Ovary (tissue), 7 donors: ENCODE measurements at regions not wholly inside any gene's neighbourhood (a gene's known extent, or its start where the extent isn't known, plus 50 kb on each side); places are given as distances from the start of the nearest gene placed in this dataset.

ENCODE experiments used
- DNase-seq, 5 donors: peaks; one replicate each; pipeline ENCODE4 v3.0.0-alpha.2; 2019 to 2020
- H3K27ac ChIP-seq, 2 donors: fragments of 200-600 bp; one replicate each; pipeline versions ENCODE4 v1.5.1 to v1.8.0; 2019 to 2022
- H3K27me3 ChIP-seq: fragments of 200-600 bp; one replicate; pipeline ENCODE4 v1.8.0; 2022
- H3K36me3 ChIP-seq: fragments of 200-600 bp; sonication (generic); one replicate; pipeline ENCODE4 v1.5.1; 2019
- H3K4me1 ChIP-seq: one replicate; pipeline ENCODE4 v1.8.1; 2013; ENCODE audit warnings: mild to moderate bottlenecking, moderate library complexity; ENCODE audit not compliant: insufficient read depth
- H3K4me3 ChIP-seq: fragments of 200-600 bp; sonication (generic); one replicate; pipeline ENCODE4 v1.5.1; 2017
- H3K9me3 ChIP-seq, 2 donors: fragments of 200-600 bp in 1 of 2; sonication (generic) in 1 of 2; one replicate each; pipeline versions ENCODE4 v1.5.1 to v1.8.1; 2013 to 2019; ENCODE audit warnings: mild to moderate bottlenecking in 1 of 2, moderate library complexity in 1 of 2
- CTCF ChIP-seq, 3 donors: fragments of 450-650 bp in 2 of 3; fragments of 200-600 bp in 1 of 3; IDR thresholded peaks; one replicate each; pipeline versions ENCODE4 v1.5.1 to v1.8.0; 2016 to 2022; ENCODE audit warnings: antibody characterized with exemption in 3 of 3, mild to moderate bottlenecking in 1 of 3
- EP300 ChIP-seq: sonication (generic); formaldehyde crosslinking; IDR thresholded peaks from one replicate; pipeline ENCODE4 v1.6.1; 2017; ENCODE audit warnings: antibody characterized with exemption
- POLR2A ChIP-seq: fragments of 450-650 bp; IDR thresholded peaks from one replicate; pipeline ENCODE4 v1.6.1; 2017; ENCODE audit warnings: antibody characterized with exemption, mild to moderate bottlenecking, moderate library complexity
- WGBS, 3 donors: extraction: QIAGEN DNeasy Blood & Tissue Kit in 1 of 3; methylation state at CpG; one replicate each; pipeline versions ENCODE4 v1.1.5 to v1.1.7; 2013 to 2017; 5-methylcytosine and 5-hydroxymethylcytosine counted together
- intact Hi-C, 4 donors: fragments of 100-400 bp; cut with DNase I; formaldehyde crosslinking; loops; one replicate each; pipeline versions ENCODE4 v1.11.0 to v1.15.1; 2022 to 2023
- donor health status: DM: no; HTN: no; CAD: no; lungs with moderate emphysema.
- donor health status: DM: no; HTN: no; CAD: no.
- donor health status: Bipolar disorder and iron deficiency.
- donor health status: DM: no; HTN: no; CAD: no.
- donor health status: DM: yes; HTN: yes; CAD: no.

- intact Hi-C loops: no loop called here
- no peak overlapping the region for H3K4me3 ChIP-seq
- H3K9me3 ChIP-seq: peaks cover 0 to 3% of the 10 kb centered on the region in 2 donors
- H3K4me1 ChIP-seq: no peaks in the 10 kb centered on the region
- WGBS, 3 donors: 36 to 88% (median 70%) methylated on average over 1 of the region's 1 CpG
- H3K36me3 ChIP-seq: no peaks in the 10 kb centered on the region
- no peaks in the 10 kb centered on the region for H3K27me3 ChIP-seq
- no peak overlapping the region for H3K27ac ChIP-seq
- no peak for DNase-seq
- no peak for TF ChIP-seq POLR2A
- no peak for TF ChIP-seq CTCF (IDR thresholded peaks at IDR 0.05)
- TF ChIP-seq EP300: no peak
Measured at GRCh38 chr7:142670511-142670910, 78.8 kb upstream of the PRSS1 start.

- no peak for DNase-seq
- Histone ChIP-seq H3K27ac (no peak overlapping the region), H3K4me3 (no peak overlapping the region), H3K9me3 (no peaks in the 10 kb centered on the region), H3K27me3 (no peaks in the 10 kb centered on the region), H3K36me3 (no peaks in the 10 kb centered on the region), H3K4me1 (no peaks in the 10 kb centered on the region)
- WGBS, 3 donors: 38 to 51% (median 44%) methylated on average over 2 of the region's 2 CpGs
- intact Hi-C loops: loop anchor here in 1 of 4 donors (10.0 kb wide), 1 partner anchor 116 kb away; no protein-coding TSS in a partner anchor
- TF ChIP-seq POLR2A: no peak
- peak in 1 of 3 donors; percentile 21 for TF ChIP-seq CTCF (IDR thresholded peaks at IDR 0.05)
Measured at GRCh38 chr7:142669074-142669654, 80.1 kb upstream of the PRSS1 start.

GRCh38 chr7:142668495-142668894 is 80.8 kb upstream of the PRSS1 start:
- no peaks in the 10 kb centered on the region for H3K36me3 ChIP-seq
- TF ChIP-seq POLR2A: no peak
- no peak for TF ChIP-seq CTCF (IDR thresholded peaks at IDR 0.05)
- TF ChIP-seq EP300: no peak
- no peaks in the 10 kb centered on the region for H3K27me3 ChIP-seq
- no peaks in the 10 kb centered on the region for H3K9me3 ChIP-seq
- H3K4me3 ChIP-seq: no peak overlapping the region
- no peak for DNase-seq
- 33 to 52% (median 51%) methylated on average over 4 of the region's 4 CpGs for WGBS, 3 donors
- intact Hi-C loops: loop anchor here in 1 of 4 donors (10.0 kb wide), 1 partner anchor 116 kb away; no protein-coding TSS in a partner anchor
- H3K27ac ChIP-seq: no peak overlapping the region
- H3K4me1 ChIP-seq: no peaks in the 10 kb centered on the region

- no peaks in the 10 kb centered on the region for H3K36me3 ChIP-seq
- TF ChIP-seq EP300 (no peak), POLR2A (no peak), CTCF (IDR thresholded peaks at IDR 0.05) (no peak)
- H3K9me3 ChIP-seq: no peaks in the 10 kb centered on the region
- no peak overlapping the region for H3K4me3 ChIP-seq
- no peaks in the 10 kb centered on the region for H3K27me3 ChIP-seq
- no peak overlapping the region for H3K27ac ChIP-seq
- intact Hi-C loops: no loop called here
- DNase-seq: no peak
- H3K4me1 ChIP-seq: no peaks in the 10 kb centered on the region
- WGBS, 3 donors: 32 to 53% (median 44%) methylated on average over 1 of the region's 1 CpG
Measured at GRCh38 chr7:142657376-142657775, 91.9 kb upstream of the PRSS1 start.
